Panc1 (cell line): ENCODE measurements at regions not wholly inside any gene's neighbourhood (a gene's known extent, or its start where the extent isn't known, plus 50 kb on each side); places are given as distances from the start of the nearest gene placed in this dataset.

Experiments
- POLR2AphosphoS5 ChIP-seq: IDR thresholded peaks from 2 replicates; pipeline ENCODE4 v1.6.1; 2012; ENCODE audit warnings: mild to moderate bottlenecking, low read depth, low read length, moderate library complexity
- TF ChIP-seq, protein P1 (sequence below): fragments of 450-650 bp; IDR thresholded peaks from 2 replicates; pipeline ENCODE4 v1.5.1; 2017; ENCODE audit warnings: mild to moderate bottlenecking
- TF ChIP-seq, protein P2 (sequence below), 2 experiments: IDR thresholded peaks; 2 replicates each; pipeline ENCODE4 v1.6.1; 2011 to 2012; ENCODE audit warnings: low read depth in 2 of 2, control low read depth in 1 of 2, low read length in 1 of 2, mild to moderate bottlenecking in 1 of 2, moderate library complexity in 1 of 2; ENCODE audit not compliant: insufficient read depth in 1 of 2

DNA sequence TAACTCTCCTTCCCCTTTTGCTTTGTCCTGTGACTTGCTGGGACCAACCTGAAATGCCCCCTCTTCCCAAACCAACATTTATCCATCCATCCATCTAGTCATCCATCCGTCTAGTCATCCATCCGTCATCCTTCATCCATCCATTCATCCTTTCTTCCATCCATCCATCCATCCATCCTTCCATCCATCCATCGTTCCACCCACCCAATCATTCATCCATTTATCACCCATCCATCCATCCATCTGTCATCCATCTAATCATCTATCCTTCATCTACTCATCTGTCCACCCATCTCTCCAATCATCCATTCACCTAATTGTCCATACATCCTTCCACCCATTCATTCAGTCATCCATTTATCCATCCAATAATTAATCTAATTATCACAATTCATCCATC lies 92.7 kb downstream of the EDN3 start:
- TF ChIP-seq, protein P1, sequence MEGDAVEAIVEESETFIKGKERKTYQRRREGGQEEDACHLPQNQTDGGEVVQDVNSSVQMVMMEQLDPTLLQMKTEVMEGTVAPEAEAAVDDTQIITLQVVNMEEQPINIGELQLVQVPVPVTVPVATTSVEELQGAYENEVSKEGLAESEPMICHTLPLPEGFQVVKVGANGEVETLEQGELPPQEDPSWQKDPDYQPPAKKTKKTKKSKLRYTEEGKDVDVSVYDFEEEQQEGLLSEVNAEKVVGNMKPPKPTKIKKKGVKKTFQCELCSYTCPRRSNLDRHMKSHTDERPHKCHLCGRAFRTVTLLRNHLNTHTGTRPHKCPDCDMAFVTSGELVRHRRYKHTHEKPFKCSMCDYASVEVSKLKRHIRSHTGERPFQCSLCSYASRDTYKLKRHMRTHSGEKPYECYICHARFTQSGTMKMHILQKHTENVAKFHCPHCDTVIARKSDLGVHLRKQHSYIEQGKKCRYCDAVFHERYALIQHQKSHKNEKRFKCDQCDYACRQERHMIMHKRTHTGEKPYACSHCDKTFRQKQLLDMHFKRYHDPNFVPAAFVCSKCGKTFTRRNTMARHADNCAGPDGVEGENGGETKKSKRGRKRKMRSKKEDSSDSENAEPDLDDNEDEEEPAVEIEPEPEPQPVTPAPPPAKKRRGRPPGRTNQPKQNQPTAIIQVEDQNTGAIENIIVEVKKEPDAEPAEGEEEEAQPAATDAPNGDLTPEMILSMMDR = no peak
- TF ChIP-seq, protein P2, sequence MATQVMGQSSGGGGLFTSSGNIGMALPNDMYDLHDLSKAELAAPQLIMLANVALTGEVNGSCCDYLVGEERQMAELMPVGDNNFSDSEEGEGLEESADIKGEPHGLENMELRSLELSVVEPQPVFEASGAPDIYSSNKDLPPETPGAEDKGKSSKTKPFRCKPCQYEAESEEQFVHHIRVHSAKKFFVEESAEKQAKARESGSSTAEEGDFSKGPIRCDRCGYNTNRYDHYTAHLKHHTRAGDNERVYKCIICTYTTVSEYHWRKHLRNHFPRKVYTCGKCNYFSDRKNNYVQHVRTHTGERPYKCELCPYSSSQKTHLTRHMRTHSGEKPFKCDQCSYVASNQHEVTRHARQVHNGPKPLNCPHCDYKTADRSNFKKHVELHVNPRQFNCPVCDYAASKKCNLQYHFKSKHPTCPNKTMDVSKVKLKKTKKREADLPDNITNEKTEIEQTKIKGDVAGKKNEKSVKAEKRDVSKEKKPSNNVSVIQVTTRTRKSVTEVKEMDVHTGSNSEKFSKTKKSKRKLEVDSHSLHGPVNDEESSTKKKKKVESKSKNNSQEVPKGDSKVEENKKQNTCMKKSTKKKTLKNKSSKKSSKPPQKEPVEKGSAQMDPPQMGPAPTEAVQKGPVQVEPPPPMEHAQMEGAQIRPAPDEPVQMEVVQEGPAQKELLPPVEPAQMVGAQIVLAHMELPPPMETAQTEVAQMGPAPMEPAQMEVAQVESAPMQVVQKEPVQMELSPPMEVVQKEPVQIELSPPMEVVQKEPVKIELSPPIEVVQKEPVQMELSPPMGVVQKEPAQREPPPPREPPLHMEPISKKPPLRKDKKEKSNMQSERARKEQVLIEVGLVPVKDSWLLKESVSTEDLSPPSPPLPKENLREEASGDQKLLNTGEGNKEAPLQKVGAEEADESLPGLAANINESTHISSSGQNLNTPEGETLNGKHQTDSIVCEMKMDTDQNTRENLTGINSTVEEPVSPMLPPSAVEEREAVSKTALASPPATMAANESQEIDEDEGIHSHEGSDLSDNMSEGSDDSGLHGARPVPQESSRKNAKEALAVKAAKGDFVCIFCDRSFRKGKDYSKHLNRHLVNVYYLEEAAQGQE (IDR thresholded peaks at IDR 0.05; ENCODE audit: insufficient read depth in 1 of 2, low read depth in 2 of 2, low read length in 1 of 2) = no peak
- TF ChIP-seq POLR2AphosphoS5 = no peak
